C4-2B (cell line): ENCODE measurements at regions not wholly inside any gene's neighbourhood (a gene's known extent, or its start where the extent isn't known, plus 50 kb on each side); places are given as distances from the start of the nearest gene placed in this dataset.

Experiments
- H3K27ac ChIP-seq: fragments of 450-650 bp; 2 replicates; pipeline ENCODE4 v1.5.1; 2017
- CTCF ChIP-seq: fragments of 450-650 bp; conservative IDR thresholded peaks from 2 replicates; pipeline ENCODE4 v1.5.1; 2017; ENCODE audit warnings: mild to moderate bottlenecking
- ZFX ChIP-seq: fragments of 450-650 bp; IDR thresholded peaks from 2 replicates; pipeline ENCODE4 v1.6.1; 2017

GRCh38 chr10:10687751-10688150, 329.9 kb upstream of the CELF2 start:
- no peak for TF ChIP-seq ZFX
- TF ChIP-seq CTCF = no peak
- no peak overlapping the region for H3K27ac ChIP-seq

- no peak for TF ChIP-seq ZFX
- TF ChIP-seq CTCF = no peak
Observed at GRCh38 chr10:10699427-10699826, 318.2 kb upstream of the CELF2 start.

GRCh38 chr10:10701084-10701611, 316.5 kb upstream of the CELF2 start:
- no peak overlapping the region for H3K27ac ChIP-seq
- TF ChIP-seq CTCF (no peak), ZFX (no peak)

More at GRCh38 chr10:10699427-10699826, 318.2 kb upstream of the CELF2 start:
- H3K27ac ChIP-seq = no peak overlapping the region

- no peak overlapping the region for H3K27ac ChIP-seq
- TF ChIP-seq CTCF (no peak), ZFX (no peak)
Observed at GRCh38 chr10:10702211-10702610, 315.5 kb upstream of the CELF2 start.

- TF ChIP-seq CTCF (no peak), ZFX (no peak)
- no peak overlapping the region for H3K27ac ChIP-seq
Observed at GRCh38 chr10:10703382-10703781, 314.3 kb upstream of the CELF2 start.

GRCh38 chr10:10712155-10712704, 305.4 kb upstream of the CELF2 start:
- no peak for TF ChIP-seq CTCF
- no peak for TF ChIP-seq ZFX
- no peak overlapping the region for H3K27ac ChIP-seq

- TF ChIP-seq CTCF (no peak), ZFX (no peak)
- no peak overlapping the region for H3K27ac ChIP-seq
Observed at GRCh38 chr10:10714327-10714726, 303.3 kb upstream of the CELF2 start.
